LNCAP (cell line): ENCODE measurements at regions not wholly inside any gene's neighbourhood (a gene's known extent, or its start where the extent isn't known, plus 50 kb on each side); places are given as distances from the start of the nearest gene placed in this dataset.

ENCODE experiments used
- CTCF ChIP-seq: fragments of 450-650 bp; IDR thresholded peaks from 2 replicates; pipeline ENCODE4 v1.5.1; 2017; ENCODE audit warnings: mild to moderate bottlenecking

- no peak for TF ChIP-seq CTCF
Measured at GRCh38 chr11:106280036-106280435, 202.6 kb downstream of the AASDHPPT start.

- TF ChIP-seq CTCF: no peak
Measured at GRCh38 chr11:106281455-106282173, 204.2 kb downstream of the AASDHPPT start.

GRCh38 chr11:106286881-106287504 lies 209.5 kb downstream of the AASDHPPT start:
- no peak for TF ChIP-seq CTCF

DNA sequence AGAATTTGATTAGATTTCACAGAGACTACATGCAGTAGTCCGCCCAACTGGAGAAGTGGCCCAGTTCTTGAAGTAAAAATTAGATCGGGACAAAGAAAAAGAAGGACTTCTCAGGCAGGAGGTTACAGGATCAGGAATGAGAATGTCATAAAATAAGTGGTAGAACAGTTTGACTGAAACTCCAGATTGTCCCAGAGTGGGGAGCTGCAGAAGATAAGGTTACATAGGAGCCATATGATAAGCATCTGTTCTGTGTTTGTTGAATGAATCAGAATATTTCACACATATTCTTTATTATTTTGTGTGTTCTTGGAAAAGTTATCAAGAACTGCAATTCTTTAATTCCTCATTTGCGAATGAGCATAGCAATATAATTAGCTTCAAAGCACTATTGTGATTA lies 210.6 kb downstream of the AASDHPPT start:
- no peak for TF ChIP-seq CTCF

GRCh38 chr11:106288822-106289387 lies 211.4 kb downstream of the AASDHPPT start:
- TF ChIP-seq CTCF: no peak

- TF ChIP-seq CTCF: no peak
Measured at GRCh38 chr11:106292526-106292925, 215.1 kb downstream of the AASDHPPT start.

GRCh38 chr11:106295974-106296373 lies 218.5 kb downstream of the AASDHPPT start:
- no peak for TF ChIP-seq CTCF
